Endothelial cell of umbilical vein (primary cell): ENCODE measurements at regions not wholly inside any gene's neighbourhood (a gene's known extent, or its start where the extent isn't known, plus 50 kb on each side); places are given as distances from the start of the nearest gene placed in this dataset.

Experiments used
- EZH2 ChIP-seq: IDR thresholded peaks from 2 replicates; pipeline ENCODE4 v1.6.1; 2012; ENCODE audit warnings: borderline replicate concordance, low read depth, mild to moderate bottlenecking, moderate library complexity, low read length, inconsistent platforms; ENCODE audit not compliant: severe bottlenecking
- MYC ChIP-seq: IDR thresholded peaks from one replicate; pipeline ENCODE4 v1.6.1; 2011; ENCODE audit warnings: mild to moderate bottlenecking, low read depth, low read length
- POLR2A ChIP-seq: IDR thresholded peaks from 2 replicates; pipeline ENCODE4 v1.6.1; 2012; ENCODE audit warnings: low read depth, mild to moderate bottlenecking, control low read depth, low read length
- POLR2AphosphoS5 ChIP-seq: IDR thresholded peaks from 2 replicates; pipeline ENCODE4 v1.6.1; 2012; ENCODE audit warnings: low read depth, mild to moderate bottlenecking, control low read depth, low read length, moderate library complexity; ENCODE audit not compliant: insufficient read depth
- TF ChIP-seq, protein P1 (sequence below): IDR thresholded peaks from 2 replicates; pipeline ENCODE4 v1.6.1; 2011; ENCODE audit not compliant: insufficient read depth, insufficient read length
- TF ChIP-seq, protein P2 (sequence below), 2 donors: IDR thresholded peaks; 1 replicate in 1 of 2; 2 replicates in 1 of 2; pipeline ENCODE4 v1.5.1; 2011; ENCODE audit warnings: low read length in 2 of 2, mild to moderate bottlenecking in 2 of 2, moderate library complexity in 2 of 2, control low read depth in 1 of 2, inconsistent platforms in 1 of 2, low read depth in 1 of 2; ENCODE audit not compliant: insufficient read depth in 1 of 2; ENCODE audit errors: extremely low read depth in 1 of 2

DNA sequence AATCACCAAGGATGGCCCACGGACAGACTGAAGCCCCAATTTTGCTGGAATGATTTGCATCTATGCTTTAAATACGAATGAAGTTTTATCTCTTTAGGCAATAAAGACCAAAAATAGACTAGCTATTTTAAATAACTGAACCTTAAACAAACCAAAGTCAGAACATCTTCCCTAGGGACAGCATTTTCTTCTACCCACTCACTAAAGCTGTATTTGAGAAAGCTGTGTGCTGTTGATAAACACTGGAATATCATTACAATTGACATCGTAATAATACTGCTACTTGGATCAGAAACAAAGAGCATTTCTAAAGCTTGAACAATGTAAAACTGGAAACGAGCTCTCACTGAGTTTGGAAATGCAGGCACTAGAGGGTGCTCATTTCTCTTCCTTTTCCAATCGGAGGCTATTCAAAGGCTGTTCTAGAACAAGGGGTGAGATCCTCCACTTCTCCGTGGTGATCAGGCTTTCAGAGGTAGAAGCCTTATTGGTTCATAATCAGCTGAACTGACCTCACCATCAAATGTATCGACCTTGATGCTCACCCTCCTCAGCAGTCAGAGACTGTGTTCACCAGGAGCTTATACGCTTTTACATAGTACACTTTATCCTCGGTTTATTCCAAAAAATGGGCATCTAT, 225.3 kb upstream of the PRSS1 start:
- TF ChIP-seq, protein P1, sequence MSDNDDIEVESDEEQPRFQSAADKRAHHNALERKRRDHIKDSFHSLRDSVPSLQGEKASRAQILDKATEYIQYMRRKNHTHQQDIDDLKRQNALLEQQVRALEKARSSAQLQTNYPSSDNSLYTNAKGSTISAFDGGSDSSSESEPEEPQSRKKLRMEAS = no peak
- TF ChIP-seq EZH2 (no peak), POLR2AphosphoS5 (no peak), POLR2A (no peak), MYC (no peak)
- TF ChIP-seq, protein P2, sequence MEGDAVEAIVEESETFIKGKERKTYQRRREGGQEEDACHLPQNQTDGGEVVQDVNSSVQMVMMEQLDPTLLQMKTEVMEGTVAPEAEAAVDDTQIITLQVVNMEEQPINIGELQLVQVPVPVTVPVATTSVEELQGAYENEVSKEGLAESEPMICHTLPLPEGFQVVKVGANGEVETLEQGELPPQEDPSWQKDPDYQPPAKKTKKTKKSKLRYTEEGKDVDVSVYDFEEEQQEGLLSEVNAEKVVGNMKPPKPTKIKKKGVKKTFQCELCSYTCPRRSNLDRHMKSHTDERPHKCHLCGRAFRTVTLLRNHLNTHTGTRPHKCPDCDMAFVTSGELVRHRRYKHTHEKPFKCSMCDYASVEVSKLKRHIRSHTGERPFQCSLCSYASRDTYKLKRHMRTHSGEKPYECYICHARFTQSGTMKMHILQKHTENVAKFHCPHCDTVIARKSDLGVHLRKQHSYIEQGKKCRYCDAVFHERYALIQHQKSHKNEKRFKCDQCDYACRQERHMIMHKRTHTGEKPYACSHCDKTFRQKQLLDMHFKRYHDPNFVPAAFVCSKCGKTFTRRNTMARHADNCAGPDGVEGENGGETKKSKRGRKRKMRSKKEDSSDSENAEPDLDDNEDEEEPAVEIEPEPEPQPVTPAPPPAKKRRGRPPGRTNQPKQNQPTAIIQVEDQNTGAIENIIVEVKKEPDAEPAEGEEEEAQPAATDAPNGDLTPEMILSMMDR (IDR thresholded peaks at IDR 0.05; ENCODE audit: extremely low read depth in 1 of 2, insufficient read depth in 1 of 2, low read depth in 1 of 2, low read length in 2 of 2) = peak in 1 of 2 donors; percentile 4
